CD4-positive, alpha-beta T cell (primary cell): ENCODE measurements at regions not wholly inside any gene's neighbourhood (a gene's known extent, or its start where the extent isn't known, plus 50 kb on each side); places are given as distances from the start of the nearest gene placed in this dataset.

Experiments used
- ATAC-seq: fragments of 200-7000 bp; cut with Tn5 transposase; one replicate; pipeline ENCODE4 v1.10.0; 2022; ENCODE audit warnings: mild to moderate bottlenecking; ENCODE audit not compliant: poor library complexity
- CTCF ChIA-PET: fragments of 350-600 bp; sonication (Branson Sonifier 250); formaldehyde crosslinking; loops from one replicate; lab custom pipeline; 2021; ENCODE audit warnings: antibody characterized with exemption, inconsistent platforms; lab: Charles Lee
- POLR2A ChIA-PET: fragments of 350-600 bp; sonication (Branson Sonifier 250); formaldehyde crosslinking; loops from one replicate; lab custom pipeline; 2021; ENCODE audit warnings: antibody characterized with exemption, inconsistent platforms; lab: Charles Lee
- DNase-seq, 14 experiments: peaks; one replicate each; pipeline ENCODE4 v3.0.0-alpha.2; 2013 to 2020; ENCODE audit warnings: mixed read lengths in 2 of 14
- H3K27ac ChIP-seq, 2 donors: one replicate each; pipeline versions ENCODE4 v1.5.1 to v1.7.0; 2013; ENCODE audit warnings: low read length in 2 of 2, low read depth in 1 of 2, mild to moderate bottlenecking in 1 of 2
- H3K27me3 ChIP-seq, 2 experiments: 1 replicate in 1 of 2; 2 replicates in 1 of 2; pipeline versions ENCODE4 v1.6.1 to v1.7.0; 2013; ENCODE audit warnings: low read length in 2 of 2, control low read depth in 1 of 2, mild to moderate bottlenecking in 1 of 2, moderate library complexity in 1 of 2; ENCODE audit not compliant: insufficient read depth in 2 of 2, control insufficient read depth in 1 of 2
- H3K36me3 ChIP-seq: one replicate; pipeline ENCODE4 v1.6.1; 2013; ENCODE audit warnings: low read length, control low read depth; ENCODE audit not compliant: insufficient read depth
- H3K4me1 ChIP-seq: one replicate; pipeline ENCODE4 v1.6.1; 2013; ENCODE audit warnings: low read length, control low read depth; ENCODE audit not compliant: insufficient read depth
- H3K4me3 ChIP-seq: one replicate; pipeline ENCODE4 v1.5.1; 2013; ENCODE audit warnings: mild to moderate bottlenecking, low read length, moderate library complexity
- H3K9me3 ChIP-seq, 2 experiments: 1 replicate in 1 of 2; 2 replicates in 1 of 2; pipeline versions ENCODE4 v1.6.1 to v1.7.0; 2013; ENCODE audit warnings: low read length in 2 of 2, mild to moderate bottlenecking in 2 of 2, control low read depth in 1 of 2, moderate library complexity in 1 of 2; ENCODE audit not compliant: control insufficient read depth in 1 of 2, insufficient read depth in 1 of 2
- H3K27ac Mint-ChIP-seq: one replicate; pipeline ENCODE4 v1.8.0; 2020; ENCODE audit warnings: mixed read lengths
- H3K27me3 Mint-ChIP-seq: one replicate; pipeline ENCODE4 v1.8.0; 2021; ENCODE audit warnings: mixed read lengths
- H3K36me3 Mint-ChIP-seq: one replicate; pipeline ENCODE4 v1.8.0; 2021; ENCODE audit warnings: low read depth, mixed read lengths
- H3K4me1 Mint-ChIP-seq: one replicate; pipeline ENCODE4 v1.8.0; 2021; ENCODE audit warnings: low read depth, mixed read lengths
- H3K4me3 Mint-ChIP-seq: one replicate; pipeline ENCODE4 v1.8.0; 2020; ENCODE audit warnings: mild to moderate bottlenecking, mixed read lengths
- H3K9me3 Mint-ChIP-seq: one replicate; pipeline ENCODE4 v1.8.0; 2020; ENCODE audit warnings: mixed read lengths
- CTCF ChIP-seq: fragments of 200-600 bp; IDR thresholded peaks from one replicate; pipeline ENCODE4 v1.8.0; 2022; ENCODE audit warnings: antibody characterized with exemption, mild to moderate bottlenecking
- intact Hi-C, 2 experiments: fragments of 100-400 bp; cut with DNase I in 1 of 2; cut with micrococcal nuclease in 1 of 2; formaldehyde crosslinking; loops; one replicate each; pipeline versions ENCODE4 v1.15.1 to v1.9.0; 2023 to 2025; cut with DNase I, micrococcal nuclease

DNA sequence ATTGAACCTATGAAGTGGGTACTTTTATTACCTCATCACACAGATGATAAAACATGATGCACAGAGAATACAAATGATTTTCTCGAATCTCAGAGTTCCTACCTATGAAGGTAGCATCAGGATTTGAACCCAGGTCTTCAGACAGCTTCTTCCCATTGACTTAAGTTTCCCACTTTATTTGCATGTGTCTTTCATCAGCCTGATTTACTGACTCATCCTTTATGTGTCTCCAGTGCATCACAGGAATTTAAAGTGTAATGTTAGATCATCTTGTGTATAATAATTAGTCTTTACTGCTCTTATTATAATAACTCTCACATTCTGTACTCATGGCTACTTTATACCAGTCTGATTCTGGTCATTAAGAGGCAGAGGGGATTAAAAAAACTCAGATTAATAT, 449.4 kb upstream of the SUCLG2 start:
- no peak overlapping the region for H3K4me3 Mint-ChIP-seq
- no peak for ATAC-seq
- intact Hi-C loops, result no loop called here
- no peaks in the 10 kb centered on the region for H3K27me3 ChIP-seq
- H3K27ac ChIP-seq, result no peak overlapping the region
- ChIA-PET POLR2A (interaction anchor here (1.5 kb wide), 1 partner anchor 12 kb away, joined by 4 read pairs; no protein-coding TSS in a partner anchor), CTCF (interaction anchor here (1.3 kb wide), 1 partner anchor 14 kb away, joined by 3 read pairs; no protein-coding TSS in a partner anchor)
- H3K27ac Mint-ChIP-seq, result no peak overlapping the region
- H3K36me3 Mint-ChIP-seq, result peaks cover 8% of the 10 kb centered on the region
- peaks cover 14% of the 10 kb centered on the region for H3K4me1 Mint-ChIP-seq
- H3K36me3 ChIP-seq, result no peaks in the 10 kb centered on the region
- H3K4me3 ChIP-seq, result no peak overlapping the region
- H3K9me3 ChIP-seq, result peaks cover 0 to 3% of the 10 kb centered on the region in 2 experiments
- no peak for TF ChIP-seq CTCF
- peaks cover 3% of the 10 kb centered on the region for H3K9me3 Mint-ChIP-seq
- no peak for DNase-seq
- H3K4me1 ChIP-seq, result peaks cover 7% of the 10 kb centered on the region
- no peaks in the 10 kb centered on the region for H3K27me3 Mint-ChIP-seq

DNA sequence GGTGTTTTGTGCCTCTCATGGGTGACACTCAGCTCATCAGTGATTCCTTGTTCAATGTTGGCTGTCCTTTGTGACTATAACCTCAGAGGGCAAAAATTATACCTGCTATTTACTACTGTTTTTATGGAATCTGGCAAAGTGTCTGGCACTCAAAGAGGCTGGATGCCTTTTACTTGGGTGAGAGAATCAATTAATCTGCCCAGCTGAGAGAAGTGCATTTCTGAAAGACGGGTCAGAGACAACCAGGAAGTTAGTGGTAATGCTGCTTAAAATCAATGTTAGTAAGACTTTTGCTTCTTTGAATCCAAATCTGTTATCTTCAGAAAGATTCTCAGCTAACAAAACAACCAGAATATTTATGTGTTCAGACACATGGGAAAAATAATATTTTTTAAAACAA, 436.2 kb upstream of the SUCLG2 start:
- intact Hi-C loops, result loop anchor here in 1 of 2 experiments (5.0 kb wide), 1 partner anchor 133 kb away; no protein-coding TSS in a partner anchor
- POLR2A ChIA-PET, result interaction anchor here (1.7 kb wide), 1 partner anchor 143 kb away, joined by 5 read pairs; no protein-coding TSS in a partner anchor

DNA sequence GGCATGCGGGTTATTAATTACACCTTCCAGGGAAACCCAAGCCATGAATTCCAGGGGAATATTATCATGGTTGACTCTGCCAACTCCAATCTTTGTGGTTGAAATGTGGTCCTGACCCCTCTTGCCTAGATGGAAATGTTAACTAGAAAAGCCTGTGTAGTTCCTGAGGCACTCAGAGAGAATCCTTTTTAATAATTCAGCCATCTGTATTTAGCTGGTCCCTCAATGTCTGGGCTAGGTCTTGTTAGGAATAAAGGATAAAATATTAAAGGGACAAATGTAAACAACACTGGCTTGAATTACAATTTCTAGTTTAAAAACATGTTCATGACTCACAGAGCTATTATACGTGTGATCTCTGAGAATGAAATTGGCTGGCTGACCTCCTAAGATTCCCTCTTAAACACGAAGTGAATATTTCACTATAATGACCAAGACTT, 435.2 kb upstream of the SUCLG2 start:
- no peaks in the 10 kb centered on the region for H3K9me3 Mint-ChIP-seq
- ChIA-PET POLR2A (no interaction called here), CTCF (interaction anchor here (0.6 to 1.0 kb wide), 3 partner anchors 14 to 483 kb away, joined by 3 read pairs; no protein-coding TSS in a partner anchor)
- peaks cover 84% of the 10 kb centered on the region for H3K4me1 Mint-ChIP-seq
- no peaks in the 10 kb centered on the region for H3K27me3 Mint-ChIP-seq
- DNase-seq, result no peak
- H3K27ac ChIP-seq, result no peak overlapping the region
- H3K27me3 ChIP-seq, result no peaks in the 10 kb centered on the region
- H3K9me3 ChIP-seq, result no peaks in the 10 kb centered on the region
- no peak overlapping the region for H3K27ac Mint-ChIP-seq
- no peak for ATAC-seq
- H3K4me3 Mint-ChIP-seq, result peak overlapping the region; percentile 34
- no peaks in the 10 kb centered on the region for H3K36me3 Mint-ChIP-seq
- peaks cover 16% of the 10 kb centered on the region for H3K4me1 ChIP-seq
- intact Hi-C loops, result loop anchor here (5.0 to 10.0 kb wide), 2 partner anchors 75 to 132 kb away; no protein-coding TSS in a partner anchor
- no peak for TF ChIP-seq CTCF
- no peaks in the 10 kb centered on the region for H3K36me3 ChIP-seq
- H3K4me3 ChIP-seq, result no peak overlapping the region

More for the DNA sequence above, 436.2 kb upstream of the SUCLG2 start:
- Mint-ChIP-seq H3K4me3 (peak overlapping the region; percentile 65), H3K27ac (no peak overlapping the region), H3K4me1 (peaks cover 75% of the 10 kb centered on the region), H3K27me3 (no peaks in the 10 kb centered on the region), H3K9me3 (no peaks in the 10 kb centered on the region), H3K36me3 (no peaks in the 10 kb centered on the region)
- CTCF ChIA-PET, result no interaction called here
- Histone ChIP-seq H3K4me3 (no peak overlapping the region), H3K9me3 (no peaks in the 10 kb centered on the region), H3K36me3 (no peaks in the 10 kb centered on the region), H3K27me3 (no peaks in the 10 kb centered on the region), H3K27ac (no peak overlapping the region), H3K4me1 (peaks cover 16% of the 10 kb centered on the region)
- DNase-seq (no peak), ATAC-seq (no peak)
- no peak for TF ChIP-seq CTCF
